ENCODE measurements at regions not wholly inside any gene's neighbourhood (a gene's known extent, or its start where the extent isn't known, plus 50 kb on each side); places are given as distances from the start of the nearest gene placed in this dataset.

GRCh38 chr6:164291224-164291623, 876.7 kb downstream of the QKI start:
- TF ChIP-seq EZH2phosphoT487 (IDR thresholded peaks at IDR 0.05; ENCODE audit: insufficient read depth, low read depth) (no peak), EZH2 (IDR thresholded peaks at IDR 0.05; ENCODE audit: insufficient read depth, poor library complexity, severe bottlenecking) (no peak)
